ENCODE measurements at regions not wholly inside any gene's neighbourhood (a gene's known extent, or its start where the extent isn't known, plus 50 kb on each side); places are given as distances from the start of the nearest gene placed in this dataset.
"Not testable (repeated sequence)": the region's sequence is repeated elsewhere in the genome, so short reads cannot be mapped to it uniquely, and the experiment has no call there.

DNA sequence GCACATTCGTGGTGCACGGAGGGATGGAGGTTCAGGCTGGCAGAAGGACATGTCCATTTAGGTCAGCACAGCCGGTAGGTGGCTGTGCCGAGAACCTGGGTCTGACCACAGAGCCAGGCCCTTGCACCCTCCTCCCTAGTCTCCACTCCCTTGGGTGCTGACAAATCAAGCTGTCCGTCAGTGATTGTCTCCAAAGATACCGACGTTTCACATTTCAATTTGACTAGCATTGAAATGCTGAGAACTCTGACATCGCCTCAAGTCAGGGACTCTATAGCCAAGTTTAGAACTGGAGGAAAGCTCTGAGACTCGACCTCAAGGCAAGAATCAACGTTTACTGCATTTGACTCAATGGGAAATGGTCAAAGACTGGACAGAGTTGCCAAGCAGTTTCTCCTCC, 1321.1 kb downstream of the TBC1D22A start:
- DNase-seq = no peak

- DNase-seq = no peak
Observed at GRCh38 chr22:48082284-48082683, 1319.8 kb downstream of the TBC1D22A start.

DNA sequence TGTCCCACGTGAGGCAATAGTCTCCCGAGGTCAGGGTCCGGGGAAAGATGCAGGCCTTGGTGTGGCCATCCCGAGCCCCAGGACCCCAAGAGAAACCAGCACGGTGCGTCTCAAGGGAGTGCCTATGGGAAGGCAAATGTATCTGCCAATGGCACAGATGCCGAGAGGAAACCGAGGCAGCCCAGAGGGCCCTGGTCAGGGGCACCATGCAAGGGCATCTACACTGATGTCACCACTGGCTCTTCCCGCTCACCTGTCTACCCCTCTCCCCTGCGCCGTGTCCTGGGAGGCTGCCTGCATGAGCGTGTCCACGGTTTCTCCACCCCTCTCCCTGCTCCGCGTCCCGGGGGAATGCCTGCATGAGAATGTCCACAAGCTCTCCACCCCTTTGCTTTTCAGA, 1318.8 kb downstream of the TBC1D22A start:
- DNase-seq = no peak

- DNase-seq = no peak
Observed at GRCh38 chr22:48080316-48081165, 1318.1 kb downstream of the TBC1D22A start.

DNA sequence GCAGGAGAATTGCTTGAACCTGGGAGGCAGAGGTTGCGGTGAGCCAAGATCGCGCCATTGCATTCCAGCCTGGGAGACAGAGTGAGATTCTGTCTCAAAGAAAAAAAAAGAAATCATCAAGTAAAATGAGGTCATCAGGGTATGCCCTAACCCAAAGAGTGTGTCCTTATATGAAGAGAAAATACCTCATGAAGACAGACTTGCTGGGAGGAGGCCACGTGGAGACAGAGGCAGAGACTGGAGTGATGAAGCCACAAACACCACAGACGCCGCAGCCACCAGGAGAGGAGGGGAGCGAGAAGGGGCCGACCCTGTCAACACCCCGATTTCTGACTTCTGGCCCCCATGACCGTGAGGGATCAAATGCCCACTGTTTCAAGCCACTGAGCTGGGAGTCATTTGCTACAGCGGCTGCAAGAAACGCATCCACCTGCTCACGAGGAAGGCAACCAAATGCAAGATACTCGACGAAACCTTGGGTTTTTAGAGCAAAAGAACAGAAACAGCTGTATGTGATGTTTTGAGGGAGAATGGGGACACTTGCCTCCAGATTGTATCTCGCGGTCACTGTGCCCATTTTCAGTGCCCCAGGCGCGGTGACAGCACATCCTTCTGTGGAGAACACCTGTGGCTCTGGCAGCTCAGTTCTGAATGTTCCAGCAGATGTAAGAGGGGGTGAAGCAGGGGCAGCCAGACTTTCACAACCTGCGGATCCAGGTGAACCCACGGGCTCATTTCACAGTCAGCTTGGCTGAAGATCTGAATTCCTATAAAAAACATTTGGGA, 1317.2 kb downstream of the TBC1D22A start:
- DNase-seq = no peak

GRCh38 chr22:48078825-48079224, 1316.4 kb downstream of the TBC1D22A start:
- DNase-seq = no peak

GRCh38 chr22:48077699-48078098, 1315.2 kb downstream of the TBC1D22A start:
- DNase-seq = no peak

GRCh38 chr22:48076008-48076407, 1313.6 kb downstream of the TBC1D22A start:
- DNase-seq = no peak

DNA sequence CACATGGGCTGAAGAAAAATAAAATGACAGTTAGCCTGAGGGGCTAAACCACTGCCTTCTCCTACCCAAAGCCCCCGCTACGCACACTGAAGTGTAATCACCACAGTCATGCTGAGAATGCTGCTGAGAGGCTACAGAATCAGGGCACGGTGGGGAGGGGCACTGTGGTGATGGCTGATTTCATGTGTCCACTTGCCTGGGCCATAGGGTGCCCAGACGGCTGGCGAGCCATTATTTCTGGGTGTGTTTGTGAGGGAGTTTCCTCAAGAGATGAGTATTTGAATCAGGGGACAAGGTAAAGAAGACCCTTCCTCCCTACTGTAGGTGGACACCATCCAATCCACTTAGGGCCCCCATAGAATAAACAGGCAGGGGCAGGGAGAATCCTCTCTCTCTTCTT, 1313.2 kb downstream of the TBC1D22A start:
- no peak for DNase-seq

- no peak for DNase-seq
Observed at GRCh38 chr22:48072777-48073176, 1310.3 kb downstream of the TBC1D22A start.

- no peak for DNase-seq
Observed at GRCh38 chr22:48071828-48072227, 1309.4 kb downstream of the TBC1D22A start.

GRCh38 chr22:48071305-48071704, 1308.9 kb downstream of the TBC1D22A start:
- DNase-seq = no peak

- DNase-seq = no peak
Observed at GRCh38 chr22:48070760-48071159, 1308.3 kb downstream of the TBC1D22A start.

DNA sequence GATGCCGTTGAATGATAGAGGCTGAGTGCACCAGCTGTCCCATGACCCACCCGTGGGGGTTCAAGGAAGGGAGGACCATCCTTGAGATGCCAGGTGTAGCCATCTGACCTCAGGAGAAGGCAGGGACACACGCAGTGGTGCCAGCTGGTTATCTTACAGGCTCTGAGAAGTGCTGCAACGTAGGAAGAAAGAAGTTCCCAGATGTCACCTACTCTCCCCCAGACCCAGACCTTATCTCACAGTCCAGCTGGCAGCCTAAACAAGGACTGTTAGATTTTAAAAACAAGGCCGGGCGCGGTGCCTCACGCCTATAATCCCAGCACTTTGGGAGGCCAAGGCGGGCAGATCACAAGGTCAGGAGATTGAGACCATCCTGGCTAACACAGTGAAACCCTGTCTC, 1307.6 kb downstream of the TBC1D22A start:
- no peak for DNase-seq

- DNase-seq = no peak
Observed at GRCh38 chr22:48069256-48069655, 1306.8 kb downstream of the TBC1D22A start.

DNA sequence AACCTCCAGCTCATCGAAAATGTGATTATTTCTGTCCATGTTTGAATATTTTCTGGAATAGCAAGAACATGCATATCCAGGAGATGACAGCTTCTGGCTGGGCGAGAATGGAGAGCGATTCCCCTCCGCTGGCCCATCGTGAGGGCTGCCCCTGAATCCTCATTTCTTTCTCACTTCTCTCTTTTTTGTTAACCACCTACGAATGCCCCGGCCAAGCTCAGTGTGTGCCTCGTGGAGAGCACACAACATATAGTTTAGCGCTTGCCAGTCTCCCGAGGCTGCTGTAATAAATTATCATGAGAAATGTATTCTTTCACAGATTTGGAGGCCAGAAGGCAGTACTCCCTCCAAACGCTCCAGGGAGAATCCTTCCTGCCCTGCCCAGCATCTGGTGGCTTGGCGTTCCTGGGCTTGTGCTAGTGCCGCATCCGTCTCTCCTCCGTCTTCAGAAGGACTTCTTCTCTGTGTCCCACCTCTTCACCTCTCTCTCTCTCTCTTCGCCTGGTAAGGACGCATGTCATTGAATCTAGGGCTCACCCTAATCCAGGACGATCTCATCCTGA, 1306.0 kb downstream of the TBC1D22A start:
- no peak for DNase-seq

- DNase-seq = no peak
Observed at GRCh38 chr22:48065892-48066291, 1303.4 kb downstream of the TBC1D22A start.

DNA sequence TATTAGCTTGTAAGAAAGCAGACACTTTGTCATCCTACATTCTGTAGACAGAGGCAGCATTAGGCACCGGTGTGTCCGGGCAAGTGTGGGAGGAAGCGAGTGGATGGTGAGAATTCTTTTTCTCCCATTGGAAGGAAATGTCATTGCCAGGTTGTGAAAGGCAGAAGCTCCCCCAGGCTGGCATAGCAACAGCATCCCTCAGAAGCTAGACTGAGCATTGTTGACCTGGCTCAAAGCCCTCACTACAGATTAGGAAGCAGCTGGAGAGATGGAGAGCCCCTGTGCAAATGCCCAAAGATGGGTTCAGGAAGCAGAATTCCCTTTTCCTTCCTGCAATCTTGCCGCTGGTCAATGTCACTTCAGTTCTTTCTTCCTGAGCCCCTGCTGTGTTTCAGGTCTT, 1299.3 kb downstream of the TBC1D22A start:
- DNase-seq = no peak

- DNase-seq = no peak
Observed at GRCh38 chr22:48060266-48060665, 1297.8 kb downstream of the TBC1D22A start.

DNA sequence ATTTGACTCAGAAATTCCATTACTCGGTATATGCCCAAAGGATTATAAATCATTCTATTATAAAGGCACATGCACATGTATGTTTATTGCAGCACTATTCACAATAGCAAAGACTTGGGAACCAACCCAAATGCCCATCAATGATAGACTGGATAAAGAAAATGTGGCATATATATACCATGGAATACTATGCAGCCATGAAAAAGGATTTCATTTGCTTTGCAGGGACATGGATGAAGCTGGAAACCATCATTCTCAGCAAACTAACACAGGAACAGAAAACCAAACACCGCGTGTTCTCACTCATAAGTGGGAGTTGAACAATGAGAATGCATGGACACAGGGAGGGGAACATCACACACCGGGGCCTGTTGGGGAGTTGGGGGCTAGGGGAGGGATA, 1297.1 kb downstream of the TBC1D22A start:
- not testable (repeated sequence) for DNase-seq

DNA sequence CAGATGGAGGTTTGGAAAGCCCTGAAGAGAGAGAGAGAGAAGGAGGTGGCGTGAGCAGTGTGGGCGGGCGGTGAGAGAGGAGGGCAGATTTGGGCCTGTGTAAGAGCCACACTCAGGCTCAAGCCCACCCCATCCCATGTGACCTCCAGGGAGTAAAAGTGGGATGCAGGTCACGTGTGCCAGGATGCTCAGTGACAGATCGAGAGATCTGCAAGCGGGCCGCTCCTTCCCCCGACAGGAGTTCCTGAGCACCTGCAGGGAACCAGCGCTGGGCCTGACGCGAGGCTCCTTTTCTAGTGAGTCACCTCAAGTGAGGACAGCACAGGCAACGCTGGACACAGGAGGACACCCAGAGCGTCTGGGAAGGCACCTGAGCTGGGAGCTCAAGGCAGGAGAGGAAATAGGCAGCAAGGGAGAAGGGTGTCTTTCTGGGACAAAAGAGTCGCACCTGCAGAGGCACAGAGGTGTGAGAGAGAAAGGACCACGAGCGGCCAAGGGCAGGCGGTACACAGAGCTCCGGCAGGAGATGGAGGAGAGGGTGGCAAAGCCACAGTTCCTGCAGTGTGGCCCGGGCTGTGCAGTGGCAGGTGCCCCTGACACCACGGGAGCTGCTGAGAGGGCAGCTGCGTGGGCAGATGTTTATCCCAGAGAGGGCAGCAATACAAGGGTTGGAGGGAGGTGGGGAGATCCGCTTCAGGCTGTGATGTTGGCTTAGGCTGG, 1294.8 kb downstream of the TBC1D22A start:
- DNase-seq = no peak

- DNase-seq = no peak
Observed at GRCh38 chr22:48055827-48056226, 1293.4 kb downstream of the TBC1D22A start.

DNA sequence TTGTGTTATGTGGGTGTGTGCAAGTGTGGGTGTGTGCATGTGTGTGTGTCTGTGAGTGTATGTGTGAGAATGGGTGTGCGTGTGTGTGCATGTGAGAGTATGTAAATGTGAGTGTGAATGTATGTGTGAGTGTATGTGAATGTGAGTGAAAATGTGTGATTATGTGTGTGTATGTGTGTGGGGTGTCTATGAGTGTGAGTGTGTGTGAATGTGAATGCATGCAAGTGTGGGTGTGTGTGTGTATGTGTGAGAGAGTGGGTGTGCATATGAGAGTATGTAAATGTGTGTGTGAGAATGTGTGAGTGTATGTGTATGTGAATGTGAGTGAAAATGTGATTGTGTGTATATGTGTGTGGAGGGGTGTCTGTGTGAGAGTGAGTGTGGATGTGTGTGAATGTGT, 1292.7 kb downstream of the TBC1D22A start:
- DNase-seq = no peak
